ENCODE measurements at regions not wholly inside any gene's neighbourhood (a gene's known extent, or its start where the extent isn't known, plus 50 kb on each side); places are given as distances from the start of the nearest gene placed in this dataset.

DNA sequence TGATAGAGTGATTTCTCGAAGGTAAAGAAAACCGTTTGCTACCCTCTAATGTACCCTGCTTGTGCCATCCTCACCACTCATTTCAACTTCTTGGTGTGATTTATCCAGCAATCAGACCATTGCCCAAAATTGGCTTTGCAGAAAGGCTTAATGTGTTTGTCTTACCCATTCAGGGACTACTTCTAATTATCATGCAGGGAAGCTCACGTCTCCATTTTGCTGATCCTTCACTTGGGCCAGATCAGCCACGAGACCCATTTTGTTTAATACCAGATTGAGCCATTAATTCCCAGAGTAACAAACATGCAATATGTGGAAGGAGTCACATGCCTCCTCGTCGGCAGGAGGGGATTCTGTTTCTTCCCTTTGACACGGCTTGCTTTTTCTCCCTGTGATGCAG, 51.1 kb upstream of the CRY1 start:
- Histone ChIP-seq H3K9me3 (ENCODE audit: control insufficient read depth, low read length) (no peaks in the 10 kb centered on the region), H3K9ac (no peak overlapping the region), H3K4me2 (ENCODE audit: low read length) (no peak overlapping the region), H3K27ac (no peak overlapping the region), H3K36me3 (ENCODE audit: control insufficient read depth, insufficient read depth, low read length) (no peaks in the 10 kb centered on the region), H3K4me3 (ENCODE audit: low read depth, low read length) (no peak overlapping the region), H2AFZ (no peak overlapping the region), H3K27me3 (ENCODE audit: control insufficient read depth, insufficient read depth, low read length) (no peaks in the 10 kb centered on the region), H3K4me1 (no peaks in the 10 kb centered on the region), H3K79me2 (no peaks in the 10 kb centered on the region)
- TF ChIP-seq, protein P1, sequence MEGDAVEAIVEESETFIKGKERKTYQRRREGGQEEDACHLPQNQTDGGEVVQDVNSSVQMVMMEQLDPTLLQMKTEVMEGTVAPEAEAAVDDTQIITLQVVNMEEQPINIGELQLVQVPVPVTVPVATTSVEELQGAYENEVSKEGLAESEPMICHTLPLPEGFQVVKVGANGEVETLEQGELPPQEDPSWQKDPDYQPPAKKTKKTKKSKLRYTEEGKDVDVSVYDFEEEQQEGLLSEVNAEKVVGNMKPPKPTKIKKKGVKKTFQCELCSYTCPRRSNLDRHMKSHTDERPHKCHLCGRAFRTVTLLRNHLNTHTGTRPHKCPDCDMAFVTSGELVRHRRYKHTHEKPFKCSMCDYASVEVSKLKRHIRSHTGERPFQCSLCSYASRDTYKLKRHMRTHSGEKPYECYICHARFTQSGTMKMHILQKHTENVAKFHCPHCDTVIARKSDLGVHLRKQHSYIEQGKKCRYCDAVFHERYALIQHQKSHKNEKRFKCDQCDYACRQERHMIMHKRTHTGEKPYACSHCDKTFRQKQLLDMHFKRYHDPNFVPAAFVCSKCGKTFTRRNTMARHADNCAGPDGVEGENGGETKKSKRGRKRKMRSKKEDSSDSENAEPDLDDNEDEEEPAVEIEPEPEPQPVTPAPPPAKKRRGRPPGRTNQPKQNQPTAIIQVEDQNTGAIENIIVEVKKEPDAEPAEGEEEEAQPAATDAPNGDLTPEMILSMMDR (IDR thresholded peaks at IDR 0.05): no peak

DNA sequence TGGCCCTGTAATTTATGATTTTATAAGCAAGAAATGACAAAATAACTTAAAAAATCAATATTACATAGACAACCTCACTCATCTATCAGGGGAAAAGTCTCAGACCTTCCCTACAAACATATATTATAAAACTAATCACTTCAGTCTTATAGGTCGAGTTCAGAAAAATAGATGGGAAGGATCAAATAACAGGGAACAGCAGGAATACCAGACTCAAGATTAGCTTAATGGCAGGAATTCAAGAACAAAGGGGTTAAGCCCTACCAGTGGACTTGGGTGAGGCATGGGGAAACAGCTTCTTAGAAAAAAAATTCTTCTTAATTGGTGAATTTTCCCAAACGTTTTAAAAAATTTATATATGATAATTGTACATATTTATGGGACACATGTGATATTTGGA, 51.6 kb upstream of the CRY1 start:
- Histone ChIP-seq H2AFZ (no peak overlapping the region), H3K9me3 (ENCODE audit: control insufficient read depth, low read length) (no peaks in the 10 kb centered on the region), H3K27ac (no peak overlapping the region), H3K4me1 (no peaks in the 10 kb centered on the region), H3K27me3 (ENCODE audit: control insufficient read depth, insufficient read depth, low read length) (no peaks in the 10 kb centered on the region), H3K79me2 (no peaks in the 10 kb centered on the region), H3K4me3 (ENCODE audit: low read depth, low read length) (no peak overlapping the region), H3K4me2 (ENCODE audit: low read length) (no peak overlapping the region), H3K9ac (no peak overlapping the region), H3K36me3 (ENCODE audit: control insufficient read depth, insufficient read depth, low read length) (no peaks in the 10 kb centered on the region)
- TF ChIP-seq, protein P1 (IDR thresholded peaks at IDR 0.05): no peak

DNA sequence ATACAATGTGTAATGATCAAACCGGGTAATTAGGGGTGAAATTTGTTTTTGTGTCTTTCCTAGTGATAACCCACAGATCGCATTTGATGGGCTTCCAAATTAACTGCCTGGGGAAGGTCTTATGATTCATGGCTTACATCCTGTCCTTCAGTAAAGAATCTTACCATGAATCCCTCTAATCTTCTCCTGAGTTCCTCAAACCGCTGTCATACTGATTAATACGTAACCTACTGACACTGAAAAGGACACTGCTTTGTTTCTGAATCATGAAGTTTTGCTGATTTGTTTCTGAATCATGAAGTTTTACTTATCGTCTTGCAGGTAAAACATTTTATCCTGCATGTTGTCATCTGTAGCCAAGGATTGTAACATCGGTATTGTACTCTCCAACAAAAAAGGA, 52.0 kb upstream of the CRY1 start:
- TF ChIP-seq, protein P1 (IDR thresholded peaks at IDR 0.05): no peak
- H3K4me1 ChIP-seq: peaks cover under 1% of the 10 kb centered on the region

DNA sequence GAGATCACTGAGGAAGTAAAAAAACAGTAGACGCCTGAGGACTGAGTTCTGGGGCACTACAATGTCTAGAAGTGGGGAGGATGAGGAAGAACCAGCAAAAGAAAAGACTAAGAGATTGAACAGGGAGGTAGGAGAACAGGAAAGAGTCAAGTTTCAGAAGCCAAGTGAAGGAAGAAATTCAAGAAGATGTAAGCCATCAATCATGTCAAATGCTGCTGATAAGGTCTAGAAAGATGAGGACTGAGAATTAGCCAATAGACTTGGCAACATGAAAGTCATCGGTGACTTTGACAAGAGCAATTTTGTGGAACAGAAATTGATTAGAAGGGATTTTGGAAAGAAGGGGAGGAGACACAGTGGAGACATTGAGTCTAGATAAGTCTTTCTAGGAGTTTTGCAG, 54.8 kb upstream of the CRY1 start:
- no peak overlapping the region for H2AFZ ChIP-seq
- H3K4me1 ChIP-seq: peaks cover 20% of the 10 kb centered on the region
- TF ChIP-seq, protein P1 (IDR thresholded peaks at IDR 0.05): no peak
- H3K9ac ChIP-seq: no peak overlapping the region
- H3K36me3 ChIP-seq (ENCODE audit: control insufficient read depth, insufficient read depth, low read length): no peaks in the 10 kb centered on the region
- no peaks in the 10 kb centered on the region for H3K9me3 ChIP-seq (ENCODE audit: control insufficient read depth, low read length)
- no peak overlapping the region for H3K4me3 ChIP-seq (ENCODE audit: low read depth, low read length)
- no peaks in the 10 kb centered on the region for H3K79me2 ChIP-seq
- H3K4me2 ChIP-seq (ENCODE audit: low read length): no peak overlapping the region
- H3K27me3 ChIP-seq (ENCODE audit: control insufficient read depth, insufficient read depth, low read length): no peaks in the 10 kb centered on the region
- no peak overlapping the region for H3K27ac ChIP-seq

More for the DNA sequence above, 52.0 kb upstream of the CRY1 start:
- Histone ChIP-seq H3K4me2 (ENCODE audit: low read length) (no peak overlapping the region), H3K27me3 (ENCODE audit: control insufficient read depth, insufficient read depth, low read length) (no peaks in the 10 kb centered on the region), H3K4me3 (ENCODE audit: low read depth, low read length) (no peak overlapping the region), H3K9ac (no peak overlapping the region), H3K36me3 (ENCODE audit: control insufficient read depth, insufficient read depth, low read length) (no peaks in the 10 kb centered on the region), H3K27ac (no peak overlapping the region), H2AFZ (no peak overlapping the region), H3K79me2 (no peaks in the 10 kb centered on the region), H3K9me3 (ENCODE audit: control insufficient read depth, low read length) (no peaks in the 10 kb centered on the region)

DNA sequence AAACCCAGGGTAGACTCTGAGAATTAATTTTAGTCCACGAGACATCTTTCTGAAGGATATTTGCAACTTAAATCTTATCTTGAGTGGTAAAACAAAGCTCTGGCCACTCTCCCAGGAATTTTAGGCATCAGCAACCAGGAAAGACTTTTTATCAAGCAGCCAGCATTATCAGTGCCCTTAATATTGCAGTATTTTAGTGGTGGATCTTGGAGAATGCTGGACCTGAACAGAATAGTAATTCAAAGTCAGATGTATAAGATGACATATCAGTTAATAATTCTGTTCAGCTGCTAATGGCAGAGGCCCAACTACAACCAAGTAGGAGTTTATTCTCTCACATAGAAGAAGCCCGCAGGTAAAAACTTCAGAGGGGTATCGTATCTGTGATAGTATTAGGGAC, 59.0 kb upstream of the CRY1 start:
- no peaks in the 10 kb centered on the region for H3K36me3 ChIP-seq (ENCODE audit: control insufficient read depth, insufficient read depth, low read length)
- no peak overlapping the region for H3K4me2 ChIP-seq (ENCODE audit: low read length)
- peaks cover 36% of the 10 kb centered on the region for H3K4me1 ChIP-seq
- no peaks in the 10 kb centered on the region for H3K27me3 ChIP-seq (ENCODE audit: control insufficient read depth, insufficient read depth, low read length)
- no peaks in the 10 kb centered on the region for H3K9me3 ChIP-seq (ENCODE audit: control insufficient read depth, low read length)
- H3K9ac ChIP-seq: no peak overlapping the region
- no peak overlapping the region for H3K4me3 ChIP-seq (ENCODE audit: low read depth, low read length)
- TF ChIP-seq, protein P1 (IDR thresholded peaks at IDR 0.05): no peak
- H2AFZ ChIP-seq: peak overlapping the region; percentile 62
- H3K27ac ChIP-seq: peak overlapping the region; percentile 61
- H3K79me2 ChIP-seq: no peaks in the 10 kb centered on the region
